Osteocyte (in vitro differentiated cells): ENCODE measurements at regions not wholly inside any gene's neighbourhood (a gene's known extent, or its start where the extent isn't known, plus 50 kb on each side); places are given as distances from the start of the nearest gene placed in this dataset.

Source experiments
- DNase-seq: peaks from one replicate; pipeline ENCODE4 v3.0.0; 2021; ENCODE audit warnings: mixed read lengths; ENCODE audit not compliant: unreplicated experiment; ENCODE audit errors: extremely low spot score
- H3K27ac Mint-ChIP-seq: one replicate; pipeline ENCODE4 v1.8.0; 2021; ENCODE audit warnings: mild to moderate bottlenecking, mixed read lengths; ENCODE audit not compliant: unreplicated experiment
- H3K27me3 Mint-ChIP-seq: one replicate; pipeline ENCODE4 v1.8.0; 2021; ENCODE audit warnings: mixed read lengths; ENCODE audit not compliant: unreplicated experiment
- H3K36me3 Mint-ChIP-seq: one replicate; pipeline ENCODE4 v1.8.0; 2021; ENCODE audit warnings: mixed read lengths; ENCODE audit not compliant: unreplicated experiment
- H3K4me1 Mint-ChIP-seq: one replicate; pipeline ENCODE4 v1.8.0; 2021; ENCODE audit warnings: mixed read lengths; ENCODE audit not compliant: unreplicated experiment
- H3K4me3 Mint-ChIP-seq: one replicate; pipeline ENCODE4 v1.8.0; 2021; ENCODE audit warnings: mild to moderate bottlenecking, moderate library complexity, mixed read lengths; ENCODE audit not compliant: unreplicated experiment
- H3K9me3 Mint-ChIP-seq: one replicate; pipeline ENCODE4 v1.8.0; 2021; ENCODE audit warnings: mixed read lengths; ENCODE audit not compliant: unreplicated experiment
- TF ChIP-seq, protein P1 (sequence below): fragments of 200-600 bp; sonication (generic); IDR thresholded peaks from 2 replicates; pipeline ENCODE4 v1.5.0; 2021; ENCODE audit warnings: antibody characterized with exemption, mild to moderate bottlenecking, moderate library complexity

DNA sequence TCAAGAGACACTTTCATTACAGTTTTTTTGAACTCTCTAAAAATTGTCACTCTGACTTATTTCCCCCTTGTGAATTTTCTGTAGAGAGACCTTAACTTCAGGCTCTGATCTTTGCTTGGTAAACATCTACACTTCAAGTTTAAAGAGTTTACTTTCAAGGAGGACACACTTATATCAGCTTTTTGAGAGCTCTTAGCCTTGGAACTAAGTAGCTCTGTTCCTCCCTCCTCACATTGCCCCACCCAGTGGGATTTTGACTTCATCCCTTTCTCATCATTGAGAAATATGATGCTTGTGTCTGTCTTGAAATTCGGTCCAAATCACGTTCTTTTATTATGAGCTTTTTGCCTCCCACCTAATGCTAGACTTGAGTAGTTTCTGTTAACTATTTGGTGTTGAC lies 433.4 kb upstream of the MEIS1 start:
- H3K9me3 Mint-ChIP-seq = no peaks in the 10 kb centered on the region
- H3K4me1 Mint-ChIP-seq = no peaks in the 10 kb centered on the region
- no peak overlapping the region for H3K4me3 Mint-ChIP-seq
- TF ChIP-seq, protein P1, sequence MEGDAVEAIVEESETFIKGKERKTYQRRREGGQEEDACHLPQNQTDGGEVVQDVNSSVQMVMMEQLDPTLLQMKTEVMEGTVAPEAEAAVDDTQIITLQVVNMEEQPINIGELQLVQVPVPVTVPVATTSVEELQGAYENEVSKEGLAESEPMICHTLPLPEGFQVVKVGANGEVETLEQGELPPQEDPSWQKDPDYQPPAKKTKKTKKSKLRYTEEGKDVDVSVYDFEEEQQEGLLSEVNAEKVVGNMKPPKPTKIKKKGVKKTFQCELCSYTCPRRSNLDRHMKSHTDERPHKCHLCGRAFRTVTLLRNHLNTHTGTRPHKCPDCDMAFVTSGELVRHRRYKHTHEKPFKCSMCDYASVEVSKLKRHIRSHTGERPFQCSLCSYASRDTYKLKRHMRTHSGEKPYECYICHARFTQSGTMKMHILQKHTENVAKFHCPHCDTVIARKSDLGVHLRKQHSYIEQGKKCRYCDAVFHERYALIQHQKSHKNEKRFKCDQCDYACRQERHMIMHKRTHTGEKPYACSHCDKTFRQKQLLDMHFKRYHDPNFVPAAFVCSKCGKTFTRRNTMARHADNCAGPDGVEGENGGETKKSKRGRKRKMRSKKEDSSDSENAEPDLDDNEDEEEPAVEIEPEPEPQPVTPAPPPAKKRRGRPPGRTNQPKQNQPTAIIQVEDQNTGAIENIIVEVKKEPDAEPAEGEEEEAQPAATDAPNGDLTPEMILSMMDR = no peak
- H3K27ac Mint-ChIP-seq = no peak overlapping the region
- no peak for DNase-seq
- H3K27me3 Mint-ChIP-seq = no peaks in the 10 kb centered on the region
- H3K36me3 Mint-ChIP-seq = no peaks in the 10 kb centered on the region

DNA sequence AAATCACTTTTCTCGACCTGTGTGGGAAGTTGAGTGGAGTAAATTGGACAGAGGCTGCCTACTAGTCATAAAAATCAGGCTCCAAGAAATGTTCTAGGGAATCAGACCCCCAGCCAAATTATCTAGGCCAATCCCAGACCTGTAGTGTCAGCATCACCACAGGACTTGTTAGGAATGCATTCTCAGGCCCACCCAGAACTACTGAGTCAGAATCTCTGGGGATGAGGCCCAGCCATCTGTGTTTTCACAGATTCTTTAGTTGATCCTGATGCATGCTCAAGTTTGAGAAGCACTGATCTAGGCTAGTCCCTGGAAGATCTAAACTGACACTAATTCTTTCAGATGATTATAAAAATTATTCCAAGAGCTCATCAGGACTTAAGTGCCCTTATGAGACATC lies 434.0 kb upstream of the MEIS1 start:
- no peak for DNase-seq
- Mint-ChIP-seq H3K9me3 (no peaks in the 10 kb centered on the region), H3K27me3 (no peaks in the 10 kb centered on the region), H3K4me1 (no peaks in the 10 kb centered on the region), H3K36me3 (no peaks in the 10 kb centered on the region), H3K4me3 (no peak overlapping the region), H3K27ac (no peak overlapping the region)
- TF ChIP-seq, protein P1 = no peak

GRCh38 chr2:65999796-66000195 lies 435.1 kb upstream of the MEIS1 start:
- Mint-ChIP-seq H3K4me3 (no peak overlapping the region), H3K4me1 (no peaks in the 10 kb centered on the region), H3K27ac (no peak overlapping the region), H3K9me3 (no peaks in the 10 kb centered on the region), H3K36me3 (no peaks in the 10 kb centered on the region), H3K27me3 (no peaks in the 10 kb centered on the region)
- TF ChIP-seq, protein P1 = no peak
- no peak for DNase-seq

DNA sequence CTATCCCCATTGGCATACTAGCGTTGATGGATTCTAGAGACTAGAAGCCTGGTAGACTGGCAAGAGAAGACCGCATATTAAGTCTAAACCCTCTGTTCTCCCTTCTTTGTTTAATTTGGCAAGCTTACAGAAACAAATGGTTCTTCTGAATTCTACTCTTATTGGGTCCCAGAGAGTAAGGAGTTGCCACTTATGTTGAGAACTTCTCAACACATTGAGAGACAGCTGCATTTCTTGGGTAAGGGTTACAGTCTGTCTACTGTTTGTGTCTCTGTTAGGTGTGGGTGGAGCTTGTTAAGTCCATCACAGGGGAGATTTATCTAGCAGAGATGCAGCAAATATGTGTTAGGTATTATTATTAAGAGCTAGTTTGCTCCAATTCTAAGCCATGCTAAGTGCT lies 435.8 kb upstream of the MEIS1 start:
- TF ChIP-seq, protein P1 = no peak
- H3K36me3 Mint-ChIP-seq = no peaks in the 10 kb centered on the region
- no peaks in the 10 kb centered on the region for H3K9me3 Mint-ChIP-seq
- no peak overlapping the region for H3K27ac Mint-ChIP-seq
- no peak overlapping the region for H3K4me3 Mint-ChIP-seq
- DNase-seq = no peak
- H3K27me3 Mint-ChIP-seq = no peaks in the 10 kb centered on the region
- H3K4me1 Mint-ChIP-seq = no peaks in the 10 kb centered on the region

DNA sequence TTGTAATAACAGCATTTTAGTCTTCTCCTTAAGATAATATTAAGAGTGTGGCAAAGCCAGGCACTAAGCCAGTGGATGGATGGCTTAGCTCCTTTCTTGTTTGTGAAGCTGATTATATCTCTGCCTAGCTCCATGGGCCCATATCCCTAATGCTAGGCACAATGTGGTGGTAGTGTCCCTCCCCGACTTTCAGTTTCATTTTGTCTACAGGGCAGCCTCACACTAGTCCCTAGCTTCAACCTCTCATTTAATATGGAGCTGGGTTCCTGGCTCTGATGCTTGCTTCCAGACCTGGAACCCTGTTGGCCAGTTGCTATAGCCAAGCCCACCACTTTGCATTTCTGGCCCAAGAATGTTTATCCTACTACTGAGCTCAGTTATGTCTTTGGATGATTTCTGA lies 437.0 kb upstream of the MEIS1 start:
- Mint-ChIP-seq H3K9me3 (no peaks in the 10 kb centered on the region), H3K4me1 (no peaks in the 10 kb centered on the region), H3K36me3 (no peaks in the 10 kb centered on the region), H3K27me3 (no peaks in the 10 kb centered on the region), H3K27ac (no peak overlapping the region), H3K4me3 (no peak overlapping the region)
- TF ChIP-seq, protein P1 = no peak
- DNase-seq = no peak
